GM12878 (cell line): ENCODE measurements at regions not wholly inside any gene's neighbourhood (a gene's known extent, or its start where the extent isn't known, plus 50 kb on each side); places are given as distances from the start of the nearest gene placed in this dataset.

ENCODE experiments used
- ATAC-seq: fragments of 200-7000 bp; cut with Tn5 transposase; 3 replicates; pipeline ENCODE4 v1.9.1; 2020; ENCODE audit warnings: mild to moderate bottlenecking, moderate library complexity
- BruUV-seq: library from RNA; stranded (reverse); fragments of 400-500 nt; replicated peaks from 2 replicates; lab custom pipeline; 2021; lab: Mats Ljungman, UMichigan
- CTCF ChIA-PET: fragments of 300-600 bp; sonication (Branson Sonifier 250); formaldehyde crosslinking; extraction: SDS; loops from one replicate; lab custom pipeline; 2021; ENCODE audit warnings: inconsistent platforms; lab: Yijun Ruan, JAX
- POLR2A ChIA-PET: fragments of 350-600 bp; formaldehyde crosslinking; extraction: SDS; loops from one replicate; lab custom pipeline; 2021; ENCODE audit warnings: inconsistent platforms; lab: Charles Lee
- RAD21 ChIA-PET: fragments of 300-600 bp; sonication (Branson Sonifier 250); formaldehyde crosslinking; loops from one replicate; lab custom pipeline; 2023; ENCODE audit warnings: antibody characterized with exemption; ENCODE audit not compliant: unreplicated experiment; lab: Charles Lee
- SMC1A ChIA-PET: fragments of 300-600 bp; sonication (Branson Sonifier 250); formaldehyde crosslinking; loops from one replicate; lab custom pipeline; 2023; ENCODE audit not compliant: unreplicated experiment, uncharacterized antibody; lab: Charles Lee
- DNase-seq: peaks from one replicate; pipeline ENCODE4 v3.0.0-alpha.2; 2011; ENCODE audit warnings: low read depth, low spot score
- FAIRE-seq: peaks from 3 replicates; lab custom pipeline; 2011; peaks lifted over from hg19 to GRCh38; lab: Jason Lieb, UNC
- H2AFZ ChIP-seq: 2 replicates; pipeline ENCODE4 v1.6.0; 2011; ENCODE audit warnings: low read depth, low read length, control low read depth; ENCODE audit not compliant: control insufficient read depth
- H3K27ac ChIP-seq: 2 replicates; pipeline ENCODE4 v1.5.1; 2011; ENCODE audit warnings: control low read depth; ENCODE audit not compliant: control insufficient read depth, insufficient read depth
- H3K27me3 ChIP-seq, 2 experiments: replicated peaks in 1 of 2; 2 replicates each; pipeline versions ENCODE4 v1.6.0 to v1.6.1; 2011; ENCODE audit warnings: low read length in 1 of 2; ENCODE audit not compliant: control insufficient read depth in 2 of 2, insufficient read depth in 2 of 2
- H3K36me3 ChIP-seq, 2 experiments: 2 replicates each; pipeline ENCODE4 v1.5.1; 2011; ENCODE audit warnings: low read length in 1 of 2; ENCODE audit not compliant: control insufficient read depth in 2 of 2, insufficient read depth in 2 of 2
- H3K4me1 ChIP-seq: 2 replicates; pipeline ENCODE4 v1.6.1; 2011; ENCODE audit warnings: mild to moderate bottlenecking, low read length, moderate library complexity, mixed read lengths; ENCODE audit not compliant: control insufficient read depth, insufficient read depth
- H3K4me2 ChIP-seq: 2 replicates; pipeline ENCODE4 v1.6.0; 2011; ENCODE audit warnings: control low read depth; ENCODE audit not compliant: control insufficient read depth, insufficient read depth
- H3K4me3 ChIP-seq: fragments of 200-600 bp; sonication (generic); 2 replicates; pipeline ENCODE4 v1.5.1; 2016
- H3K79me2 ChIP-seq: 2 replicates; pipeline ENCODE4 v1.6.0; 2011; ENCODE audit warnings: low read length; ENCODE audit not compliant: control insufficient read depth, insufficient read depth
- H3K9ac ChIP-seq: 2 replicates; pipeline ENCODE4 v1.8.0; 2011; ENCODE audit warnings: low read length, control low read depth, mixed read lengths; ENCODE audit not compliant: control insufficient read depth, insufficient read depth
- H3K9me3 ChIP-seq: replicated peaks from 3 replicates; pipeline ENCODE4 v1.5.1; 2011; ENCODE audit warnings: mild to moderate bottlenecking, low read length; ENCODE audit not compliant: control insufficient read depth, insufficient read depth
- H4K20me1 ChIP-seq: 2 replicates; pipeline ENCODE4 v1.6.0; 2011; ENCODE audit not compliant: control insufficient read depth, insufficient read depth
- ATF2 ChIP-seq: IDR thresholded peaks from 2 replicates; pipeline ENCODE4 v1.6.1; 2012; ENCODE audit warnings: low read length, inconsistent platforms
- CBX3 ChIP-seq: fragments of 200-600 bp; sonication (generic); IDR thresholded peaks from 2 replicates; pipeline ENCODE4 v1.6.1; 2016; ENCODE audit warnings: low read depth, borderline replicate concordance
- CEBPZ ChIP-seq: fragments of 150-350 bp; IDR thresholded peaks from 2 replicates; pipeline ENCODE4 v1.6.1; 2016; ENCODE audit warnings: low read depth, low read length
- IKZF1 ChIP-seq: fragments of 450-650 bp; conservative IDR thresholded peaks from 2 replicates; pipeline ENCODE4 v1.6.1; 2017; ENCODE audit warnings: antibody characterized with exemption, mild to moderate bottlenecking
- JUNB ChIP-seq: IDR thresholded peaks from 2 replicates; pipeline ENCODE4 v1.6.1; 2016; ENCODE audit warnings: antibody characterized with exemption, mild to moderate bottlenecking
- PAX8 ChIP-seq: fragments of 450-650 bp; IDR thresholded peaks from 2 replicates; pipeline ENCODE4 v1.6.1; 2017; ENCODE audit warnings: mild to moderate bottlenecking, moderate library complexity
- PKNOX1 ChIP-seq: fragments of 450-650 bp; IDR thresholded peaks from 2 replicates; pipeline ENCODE4 v1.6.1; 2016; ENCODE audit warnings: mild to moderate bottlenecking
- RBBP5 ChIP-seq: fragments of 200-600 bp; sonication (generic); conservative IDR thresholded peaks from 2 replicates; pipeline ENCODE4 v1.6.1; 2016
- TARDBP ChIP-seq: IDR thresholded peaks from 2 replicates; pipeline ENCODE4 v1.6.1; 2016; ENCODE audit warnings: borderline replicate concordance
- ZNF217 ChIP-seq: fragments of 450-650 bp; IDR thresholded peaks from 2 replicates; pipeline ENCODE4 v1.6.1; 2017; ENCODE audit warnings: antibody characterized with exemption, mild to moderate bottlenecking
- ZNF384 ChIP-seq: IDR thresholded peaks from 2 replicates; pipeline ENCODE4 v1.6.1; 2012; ENCODE audit warnings: low read depth, mild to moderate bottlenecking, low read length, improper control_type of control experiment, borderline replicate concordance
- ZNF622 ChIP-seq: fragments of 450-650 bp; IDR thresholded peaks from 2 replicates; pipeline ENCODE4 v1.6.1; 2017; ENCODE audit warnings: mild to moderate bottlenecking, inconsistent platforms
- WGBS: methylation state at CpG from one replicate; pipeline ENCODE4 v1.1.6; 2016; ENCODE audit warnings: low lambda C conversion rate; ENCODE audit not compliant: insufficient replicate concordance, insufficient coverage; ENCODE audit errors: missing lambda C conversion rate; 5-methylcytosine and 5-hydroxymethylcytosine counted together
- in situ Hi-C: fragments of 300-500 bp; cut with MboI; formaldehyde crosslinking; loops from 9 replicates; pipeline ENCODE4 v1.14.3; 2018; ENCODE audit warnings: mixed read lengths
- intact Hi-C: fragments of 100-400 bp; cut with micrococcal nuclease; formaldehyde crosslinking; loops from one replicate; pipeline ENCODE4 v1.14.2; 2022; ENCODE audit not compliant: unreplicated experiment
- TF ChIP-seq, protein P1 (sequence below): IDR thresholded peaks from 2 replicates; pipeline ENCODE4 v1.6.1; 2012; ENCODE audit warnings: low read depth, low read length, improper control_type of control experiment

DNA sequence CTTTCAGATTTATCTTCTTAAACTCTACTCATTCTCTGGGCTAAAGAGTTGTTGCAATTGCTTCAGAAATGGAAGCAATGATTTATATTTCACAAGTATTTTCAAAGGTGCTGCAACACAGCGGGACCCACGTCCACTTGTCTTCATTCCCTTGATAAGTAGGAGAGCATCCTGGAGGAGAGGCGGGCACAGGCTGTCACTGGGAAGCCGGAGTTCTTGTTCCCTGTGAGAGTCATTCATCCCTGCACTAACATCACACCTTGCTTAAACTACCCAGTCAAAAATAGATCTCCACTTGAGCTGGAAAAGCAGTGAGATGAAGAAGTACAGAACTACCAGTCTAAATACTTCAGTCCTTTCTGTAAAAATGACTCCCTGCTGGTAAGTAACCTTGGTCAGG is 160.5 kb upstream of the RASSF8 start:
- in situ Hi-C loops: no loop called here
- no peaks in the 10 kb centered on the region for H3K9me3 ChIP-seq
- no peak overlapping the region for H3K9ac ChIP-seq
- H3K4me2 ChIP-seq: no peak overlapping the region
- no peak for ATAC-seq
- BruUV-seq: no TSS peak
- no peaks in the 10 kb centered on the region; a peak in 1 of 4 replicates for H3K27me3 ChIP-seq
- no peak overlapping the region for H3K4me3 ChIP-seq
- no peak for TF ChIP-seq RBBP5
- TF ChIP-seq, all 136 proteins: peak for 0
- ChIA-PET RAD21 (no interaction called here), CTCF (interaction anchor here (0.9 kb wide), 1 partner anchor 361 kb away, joined by 3 read pairs; no protein-coding TSS in a partner anchor), POLR2A (no interaction called here), SMC1A (no interaction called here)
- no peak for FAIRE-seq
- no peaks in the 10 kb centered on the region for H3K79me2 ChIP-seq
- no peaks in the 10 kb centered on the region for H3K4me1 ChIP-seq
- no peak for DNase-seq
- no peak overlapping the region for H3K27ac ChIP-seq
- intact Hi-C loops: no loop called here
- no peak overlapping the region for H2AFZ ChIP-seq
- 49% methylated on average over 4 of the region's 4 CpGs for WGBS
- H3K36me3 ChIP-seq: no peaks in the 10 kb centered on the region
- no peaks in the 10 kb centered on the region for H4K20me1 ChIP-seq

GRCh38 chr12:25800101-25800500 is 158.4 kb upstream of the RASSF8 start:
- H3K36me3 ChIP-seq: no peaks in the 10 kb centered on the region
- ChIA-PET RAD21 (no interaction called here), CTCF (no interaction called here), POLR2A (no interaction called here), SMC1A (no interaction called here)
- no peaks in the 10 kb centered on the region for H3K4me1 ChIP-seq
- no peak overlapping the region for H3K27ac ChIP-seq
- WGBS: 83% methylated on average over 1 of the region's 1 CpG
- H3K79me2 ChIP-seq: no peaks in the 10 kb centered on the region
- H4K20me1 ChIP-seq: no peaks in the 10 kb centered on the region
- no peaks in the 10 kb centered on the region; a peak in 1 of 4 replicates for H3K27me3 ChIP-seq
- H3K4me3 ChIP-seq: no peak overlapping the region
- no peak for DNase-seq
- no peak overlapping the region for H2AFZ ChIP-seq
- FAIRE-seq: no peak
- H3K9me3 ChIP-seq: no peaks in the 10 kb centered on the region
- in situ Hi-C loops (no loop called here), intact Hi-C loops (no loop called here)
- no peak overlapping the region for H3K9ac ChIP-seq
- no peak for ATAC-seq
- BruUV-seq: no TSS peak
- H3K4me2 ChIP-seq: no peak overlapping the region
- TF ChIP-seq ZNF622 (no peak), CEBPZ (no peak), PAX8 (no peak), PKNOX1 (no peak), TARDBP (no peak), ZNF217 (no peak), JUNB (no peak), IKZF1 (no peak), ATF2 (no peak), ZNF384 (no peak), CBX3 (no peak)
- TF ChIP-seq, protein P1, sequence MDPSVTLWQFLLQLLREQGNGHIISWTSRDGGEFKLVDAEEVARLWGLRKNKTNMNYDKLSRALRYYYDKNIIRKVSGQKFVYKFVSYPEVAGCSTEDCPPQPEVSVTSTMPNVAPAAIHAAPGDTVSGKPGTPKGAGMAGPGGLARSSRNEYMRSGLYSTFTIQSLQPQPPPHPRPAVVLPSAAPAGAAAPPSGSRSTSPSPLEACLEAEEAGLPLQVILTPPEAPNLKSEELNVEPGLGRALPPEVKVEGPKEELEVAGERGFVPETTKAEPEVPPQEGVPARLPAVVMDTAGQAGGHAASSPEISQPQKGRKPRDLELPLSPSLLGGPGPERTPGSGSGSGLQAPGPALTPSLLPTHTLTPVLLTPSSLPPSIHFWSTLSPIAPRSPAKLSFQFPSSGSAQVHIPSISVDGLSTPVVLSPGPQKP: no peak
